Body of pancreas (tissue), 4 donors: ENCODE measurements at regions not wholly inside any gene's neighbourhood (a gene's known extent, or its start where the extent isn't known, plus 50 kb on each side); places are given as distances from the start of the nearest gene placed in this dataset.
"Not testable (repeated sequence)": the region's sequence is repeated elsewhere in the genome, so short reads cannot be mapped to it uniquely, and the experiment has no call there.

Source experiments
- ATAC-seq: fragments of 150-250 bp; one replicate; pipeline ENCODE4 v1.9.1; 2016
- DNase-seq, 4 donors: peaks; one replicate each; pipeline ENCODE4 v3.0.0-alpha.2; 2019
- H3K27ac ChIP-seq, 4 donors: fragments of 200-600 bp; sonication (generic); 1 replicate in 3 of 4; 2 replicates in 1 of 4; pipeline versions ENCODE4 v1.5.1 to v1.6.1; 2016 to 2019; ENCODE audit warnings: mild to moderate bottlenecking in 1 of 4, mixed read lengths in 1 of 4, moderate library complexity in 1 of 4
- H3K27me3 ChIP-seq, 2 donors: fragments of 200-600 bp; sonication (generic); one replicate each; pipeline ENCODE4 v1.6.0; 2016; ENCODE audit warnings: mild to moderate bottlenecking in 1 of 2
- H3K36me3 ChIP-seq, 2 donors: fragments of 200-600 bp; sonication (generic); replicated peaks in 1 of 2; 2 replicates each; pipeline ENCODE4 v1.5.1; 2016; ENCODE audit warnings: low read depth in 2 of 2; ENCODE audit not compliant: insufficient read depth in 1 of 2
- H3K4me1 ChIP-seq: fragments of 200-600 bp; sonication (generic); one replicate; pipeline ENCODE4 v1.6.0; 2016
- H3K4me3 ChIP-seq, 2 donors: fragments of 200-600 bp; sonication (generic); 1 replicate in 1 of 2; 2 replicates in 1 of 2; pipeline ENCODE4 v1.5.1; 2016 to 2019
- H3K9me3 ChIP-seq, 3 donors: fragments of 200-600 bp; sonication (generic); 1 replicate in 2 of 3; 2 replicates in 1 of 3; pipeline ENCODE4 v1.5.1; 2016
- CTCF ChIP-seq, 7 experiments: fragments of 450-650 bp in 4 of 7; fragments of 200-600 bp in 3 of 7; sonication (generic) in 3 of 7; IDR thresholded peaks; one replicate each; pipeline ENCODE4 v1.5.1; 2016 to 2019; ENCODE audit warnings: antibody characterized with exemption in 7 of 7
- POLR2A ChIP-seq, 3 donors: fragments of 450-650 bp; IDR thresholded peaks; one replicate each; pipeline ENCODE4 v1.6.1; 2016; ENCODE audit warnings: antibody characterized with exemption in 3 of 3, mild to moderate bottlenecking in 2 of 3
- WGBS, 2 donors: methylation state at CpG; one replicate each; pipeline ENCODE4 v1.1.5; 2017; 5-methylcytosine and 5-hydroxymethylcytosine counted together
- intact Hi-C: fragments of 100-400 bp; cut with DNase I; formaldehyde crosslinking; loops from one replicate; pipeline ENCODE4 v1.15.1; 2023

GRCh38 chr12:92396647-92397252 is 251.1 kb upstream of the BTG1 start:
- intact Hi-C loops = no loop called here

GRCh38 chr12:92395322-92395721 is 249.7 kb upstream of the BTG1 start:
- Histone ChIP-seq H3K9me3 (peaks cover 0 to 13% (median 0%) of the 10 kb centered on the region in 3 donors), H3K27ac (no peak overlapping the region), H3K4me1 (no peaks in the 10 kb centered on the region), H3K27me3 (no peaks in the 10 kb centered on the region), H3K36me3 (no peaks in the 10 kb centered on the region), H3K4me3 (no peak overlapping the region)
- TF ChIP-seq POLR2A (IDR thresholded peaks at IDR 0.05) = no peak
- TF ChIP-seq CTCF (IDR thresholded peaks at IDR 0.05) = no peak
- WGBS, 2 donors = 67 to 87% methylated on average over 2 of the region's 2 CpGs
- intact Hi-C loops = no loop called here
- ATAC-seq (no peak), DNase-seq (no peak)

More at GRCh38 chr12:92396647-92397252, 251.1 kb upstream of the BTG1 start:
- Histone ChIP-seq H3K4me3 (no peak overlapping the region), H3K27ac (no peak overlapping the region), H3K36me3 (no peaks in the 10 kb centered on the region), H3K27me3 (no peaks in the 10 kb centered on the region), H3K4me1 (no peaks in the 10 kb centered on the region), H3K9me3 (peaks cover 0 to 13% (median 0%) of the 10 kb centered on the region in 3 donors)
- TF ChIP-seq CTCF (IDR thresholded peaks at IDR 0.05) (no peak), POLR2A (IDR thresholded peaks at IDR 0.05) (no peak)
- 84 to 85% methylated on average over 2 of the region's 2 CpGs for WGBS, 2 donors
- DNase-seq (no peak), ATAC-seq (no peak)

- Histone ChIP-seq H3K27me3 (no peaks in the 10 kb centered on the region), H3K9me3 (peaks cover 0 to 13% (median 0%) of the 10 kb centered on the region in 3 donors), H3K4me3 (no peak overlapping the region), H3K27ac (no peak overlapping the region), H3K4me1 (peaks cover 1% of the 10 kb centered on the region), H3K36me3 (no peaks in the 10 kb centered on the region)
- DNase-seq (no peak), ATAC-seq (no peak)
- WGBS, 2 donors = 89 to 100% methylated on average over 1 of the region's 1 CpG
- TF ChIP-seq CTCF (IDR thresholded peaks at IDR 0.05) (no peak), POLR2A (IDR thresholded peaks at IDR 0.05) (no peak)
- intact Hi-C loops = no loop called here
Measured at GRCh38 chr12:92394895-92395294, 249.2 kb upstream of the BTG1 start.

GRCh38 chr12:92393504-92393903 is 247.9 kb upstream of the BTG1 start:
- H3K27me3 ChIP-seq = no peaks in the 10 kb centered on the region
- WGBS, 2 donors = 92 to 96% methylated on average over 7 of the region's 7 CpGs
- H3K4me3 ChIP-seq = no peak overlapping the region
- intact Hi-C loops = no loop called here
- no peaks in the 10 kb centered on the region for H3K36me3 ChIP-seq
- no peak for DNase-seq
- H3K4me1 ChIP-seq = peaks cover 11% of the 10 kb centered on the region
- no peak for ATAC-seq
- H3K27ac ChIP-seq = no peak overlapping the region
- TF ChIP-seq CTCF (IDR thresholded peaks at IDR 0.05) = no peak
- no peak for TF ChIP-seq POLR2A (IDR thresholded peaks at IDR 0.05)
- peaks cover 0 to 13% (median 0%) of the 10 kb centered on the region in 3 donors for H3K9me3 ChIP-seq

- H3K4me3 ChIP-seq, H3K27ac ChIP-seq, H3K27me3 ChIP-seq, intact Hi-C loops, ATAC-seq, H3K36me3 ChIP-seq, DNase-seq: not testable (repeated sequence)
- 77 to 89% methylated on average over 1 of the region's 1 CpG for WGBS, 2 donors
- H3K4me1 ChIP-seq = peaks cover 11% of the 10 kb centered on the region
- H3K9me3 ChIP-seq = peaks cover 0 to 13% (median 0%) of the 10 kb centered on the region in 3 donors
Measured at GRCh38 chr12:92391726-92392125, 246.1 kb upstream of the BTG1 start.
